Left ventricle myocardium inferior (tissue), 1 donor: ENCODE measurements at regions not wholly inside any gene's neighbourhood (a gene's known extent, or its start where the extent isn't known, plus 50 kb on each side); places are given as distances from the start of the nearest gene placed in this dataset.

Experiments
- DNase-seq: peaks from one replicate; pipeline ENCODE4 v3.0.0-alpha.2; 2020
- H3K27ac ChIP-seq: fragments of 200-600 bp; replicated peaks from 2 replicates; pipeline ENCODE4 v1.8.0; 2021
- H3K27me3 ChIP-seq: fragments of 200-600 bp; 2 replicates; pipeline ENCODE4 v1.8.0; 2021; ENCODE audit warnings: low read depth
- H3K36me3 ChIP-seq: fragments of 200-600 bp; 2 replicates; pipeline ENCODE4 v1.8.0; 2021
- H3K4me1 ChIP-seq: fragments of 200-600 bp; 2 replicates; pipeline ENCODE4 v1.8.0; 2021
- H3K4me3 ChIP-seq: fragments of 200-600 bp; 2 replicates; pipeline ENCODE4 v1.8.0; 2021; ENCODE audit warnings: mild to moderate bottlenecking, moderate library complexity
- H3K9me3 ChIP-seq: fragments of 200-600 bp; replicated peaks from 2 replicates; pipeline ENCODE4 v1.8.0; 2021
- intact Hi-C: fragments of 100-400 bp; cut with micrococcal nuclease; formaldehyde crosslinking; loops from one replicate; pipeline ENCODE4 v1.11.0; 2022
- TF ChIP-seq, protein P1 (sequence below): fragments of 200-600 bp; IDR thresholded peaks from 2 replicates; pipeline ENCODE4 v1.8.0; 2021; ENCODE audit warnings: antibody characterized with exemption, mild to moderate bottlenecking, borderline replicate concordance
- donor health status: DM: no; HTN: yes; CAD: no; lungs with severe emphysema.

DNA sequence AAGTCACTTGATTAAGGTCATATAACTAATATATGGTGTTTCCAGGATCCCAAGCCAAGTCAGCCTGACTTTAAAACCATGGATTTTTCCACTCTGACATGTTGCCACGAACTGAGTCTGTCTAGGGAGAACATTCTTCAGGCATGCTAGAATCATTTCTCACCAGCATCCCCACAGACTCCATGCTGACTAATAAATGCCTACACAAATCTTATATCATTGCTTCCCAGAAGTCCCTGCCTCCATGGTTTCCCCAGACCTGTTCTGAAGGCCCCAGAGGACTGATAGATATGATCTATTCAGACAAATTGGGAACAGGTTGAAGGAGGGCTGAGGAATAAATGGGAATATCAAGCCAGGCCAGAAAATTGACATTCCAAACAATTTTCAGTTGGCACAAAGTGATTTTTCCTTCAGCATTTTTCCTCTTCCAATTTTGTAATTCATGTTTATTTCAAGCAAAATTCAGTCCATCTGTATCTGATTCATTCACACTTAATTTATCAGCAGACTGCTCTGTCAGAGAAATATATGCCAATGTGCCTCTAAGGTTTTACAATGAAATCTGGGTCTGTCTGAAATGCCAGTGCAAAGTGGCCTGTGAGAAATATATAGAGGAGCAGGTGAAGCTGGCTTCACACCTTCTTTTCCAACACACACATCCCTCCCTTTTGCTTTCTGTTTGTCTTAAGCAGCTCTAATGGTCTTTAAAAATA lies 413.6 kb upstream of the TNC start:
- TF ChIP-seq, protein P1, sequence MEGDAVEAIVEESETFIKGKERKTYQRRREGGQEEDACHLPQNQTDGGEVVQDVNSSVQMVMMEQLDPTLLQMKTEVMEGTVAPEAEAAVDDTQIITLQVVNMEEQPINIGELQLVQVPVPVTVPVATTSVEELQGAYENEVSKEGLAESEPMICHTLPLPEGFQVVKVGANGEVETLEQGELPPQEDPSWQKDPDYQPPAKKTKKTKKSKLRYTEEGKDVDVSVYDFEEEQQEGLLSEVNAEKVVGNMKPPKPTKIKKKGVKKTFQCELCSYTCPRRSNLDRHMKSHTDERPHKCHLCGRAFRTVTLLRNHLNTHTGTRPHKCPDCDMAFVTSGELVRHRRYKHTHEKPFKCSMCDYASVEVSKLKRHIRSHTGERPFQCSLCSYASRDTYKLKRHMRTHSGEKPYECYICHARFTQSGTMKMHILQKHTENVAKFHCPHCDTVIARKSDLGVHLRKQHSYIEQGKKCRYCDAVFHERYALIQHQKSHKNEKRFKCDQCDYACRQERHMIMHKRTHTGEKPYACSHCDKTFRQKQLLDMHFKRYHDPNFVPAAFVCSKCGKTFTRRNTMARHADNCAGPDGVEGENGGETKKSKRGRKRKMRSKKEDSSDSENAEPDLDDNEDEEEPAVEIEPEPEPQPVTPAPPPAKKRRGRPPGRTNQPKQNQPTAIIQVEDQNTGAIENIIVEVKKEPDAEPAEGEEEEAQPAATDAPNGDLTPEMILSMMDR, result no peak
- DNase-seq, result no peak
- H3K27ac ChIP-seq, result no peak overlapping the region
- no peaks in the 10 kb centered on the region for H3K36me3 ChIP-seq
- peaks cover 7% of the 10 kb centered on the region for H3K27me3 ChIP-seq
- intact Hi-C loops, result no loop called here
- no peaks in the 10 kb centered on the region for H3K9me3 ChIP-seq
- H3K4me1 ChIP-seq, result no peaks in the 10 kb centered on the region
- no peak overlapping the region for H3K4me3 ChIP-seq

DNA sequence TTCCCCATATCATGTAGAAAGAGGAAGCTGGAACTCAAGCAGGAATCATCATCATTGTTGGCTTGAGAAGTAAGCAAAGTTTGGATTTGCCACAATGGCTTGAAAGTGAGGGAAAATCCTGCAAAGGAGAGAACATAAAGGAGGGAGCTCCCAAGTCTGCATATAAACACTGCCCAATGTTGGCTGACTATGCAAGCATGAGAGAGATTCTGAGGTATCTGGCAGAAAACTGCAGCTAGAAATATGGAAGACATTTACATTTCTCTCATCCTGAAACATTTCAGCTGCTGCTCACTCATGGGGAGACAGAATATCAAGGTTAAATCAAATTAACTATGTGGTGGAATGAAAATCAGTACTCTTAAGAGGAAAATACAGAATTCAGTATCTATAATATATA lies 415.6 kb upstream of the TNC start:
- Histone ChIP-seq H3K4me3 (no peak overlapping the region), H3K27ac (no peak overlapping the region), H3K36me3 (no peaks in the 10 kb centered on the region), H3K4me1 (no peaks in the 10 kb centered on the region), H3K27me3 (peaks cover 7% of the 10 kb centered on the region), H3K9me3 (no peaks in the 10 kb centered on the region)
- intact Hi-C loops, result no loop called here
- DNase-seq, result no peak
- TF ChIP-seq, protein P1, result no peak

DNA sequence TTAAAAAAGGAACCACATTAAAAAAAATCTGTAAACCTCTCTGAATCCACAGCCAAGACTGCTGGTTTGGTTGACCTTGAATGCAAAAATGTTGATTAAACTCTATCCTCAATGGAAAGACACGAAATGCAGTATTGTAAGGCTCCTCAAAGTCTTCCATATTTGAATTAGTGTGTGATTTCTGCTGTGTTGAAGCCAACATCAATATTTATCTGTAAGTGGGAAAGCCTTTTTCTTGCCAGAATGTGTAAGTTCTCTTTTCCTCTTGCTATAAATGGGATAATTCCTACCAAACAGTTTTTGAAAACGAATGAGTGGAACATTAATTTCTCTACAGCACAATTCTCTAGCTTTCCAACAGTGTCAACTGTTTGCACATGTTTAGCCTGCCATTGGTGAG lies 422.1 kb upstream of the TNC start:
- TF ChIP-seq, protein P1, result no peak
- intact Hi-C loops, result no loop called here
- Histone ChIP-seq H3K9me3 (no peaks in the 10 kb centered on the region), H3K4me1 (no peaks in the 10 kb centered on the region), H3K27ac (no peak overlapping the region), H3K27me3 (no peaks in the 10 kb centered on the region), H3K36me3 (no peaks in the 10 kb centered on the region), H3K4me3 (no peak overlapping the region)
- DNase-seq, result no peak

DNA sequence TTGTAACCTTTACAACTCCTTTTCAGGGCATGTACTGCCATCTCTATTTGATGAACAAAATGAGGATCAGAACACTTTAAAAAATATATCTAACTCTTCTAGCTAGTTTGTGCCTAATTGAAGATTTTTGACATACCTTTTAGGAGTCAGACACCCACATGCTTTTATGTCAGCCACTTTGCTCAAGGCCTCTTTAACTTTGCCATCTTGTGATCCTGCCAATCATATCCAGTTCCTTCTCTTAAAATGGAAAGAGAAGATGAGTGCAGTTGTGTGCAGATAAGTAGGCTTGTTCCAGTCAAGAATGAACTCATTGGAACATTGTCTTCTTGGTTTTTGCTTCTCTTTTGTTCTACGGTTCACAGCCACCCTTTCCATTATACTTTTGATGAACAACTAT lies 425.6 kb upstream of the TNC start:
- no peaks in the 10 kb centered on the region for H3K4me1 ChIP-seq
- no peak overlapping the region for H3K4me3 ChIP-seq
- H3K36me3 ChIP-seq, result no peaks in the 10 kb centered on the region
- H3K9me3 ChIP-seq, result no peaks in the 10 kb centered on the region
- TF ChIP-seq, protein P1, result no peak
- DNase-seq, result no peak
- H3K27ac ChIP-seq, result no peak overlapping the region
- H3K27me3 ChIP-seq, result no peaks in the 10 kb centered on the region
- intact Hi-C loops, result no loop called here

DNA sequence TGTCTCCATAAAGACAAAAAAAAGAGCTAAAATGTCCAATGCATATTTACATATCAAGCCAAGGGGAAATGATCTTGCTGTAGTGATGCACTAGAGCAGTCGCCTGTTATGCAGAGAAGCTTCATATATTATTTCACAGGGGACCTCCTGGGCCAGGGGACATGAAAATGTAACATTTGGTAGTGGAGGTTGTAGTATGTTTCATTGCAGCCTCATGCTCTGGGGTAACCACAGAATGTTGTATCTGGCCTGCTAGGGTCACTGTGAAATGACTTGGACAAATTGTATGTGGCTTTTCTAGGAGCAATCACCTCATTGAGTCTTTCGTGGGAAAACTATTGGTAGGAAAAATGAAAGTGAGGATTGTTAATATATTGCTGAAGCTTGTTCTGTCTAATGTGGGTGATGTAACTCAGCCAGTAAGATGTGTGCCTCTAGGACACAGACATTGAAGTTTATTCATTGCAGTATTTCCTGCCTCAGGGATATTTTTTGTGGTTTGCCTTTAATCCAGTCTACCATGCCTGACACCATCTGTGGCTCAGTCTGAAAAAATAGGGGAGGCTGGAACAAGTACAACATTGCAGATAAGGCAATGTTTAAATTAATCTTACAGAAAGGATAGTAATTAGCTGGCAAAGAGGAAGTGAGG lies 430.8 kb upstream of the TNC start:
- H3K4me3 ChIP-seq, result no peak overlapping the region
- no peaks in the 10 kb centered on the region for H3K36me3 ChIP-seq
- H3K27me3 ChIP-seq, result no peaks in the 10 kb centered on the region
- no peak for DNase-seq
- no peaks in the 10 kb centered on the region for H3K4me1 ChIP-seq
- TF ChIP-seq, protein P1, result no peak
- no peaks in the 10 kb centered on the region for H3K9me3 ChIP-seq
- no peak overlapping the region for H3K27ac ChIP-seq
- intact Hi-C loops, result no loop called here
